Left ventricle myocardium inferior (tissue), 1 donor: ENCODE measurements at regions not wholly inside any gene's neighbourhood (a gene's known extent, or its start where the extent isn't known, plus 50 kb on each side); places are given as distances from the start of the nearest gene placed in this dataset.
"Not testable (repeated sequence)": the region's sequence is repeated elsewhere in the genome, so short reads cannot be mapped to it uniquely, and the experiment has no call there.

Source experiments
- DNase-seq: peaks from one replicate; pipeline ENCODE4 v3.0.0-alpha.2; 2020
- H3K27ac ChIP-seq: fragments of 200-600 bp; replicated peaks from 2 replicates; pipeline ENCODE4 v1.8.0; 2021
- H3K27me3 ChIP-seq: fragments of 200-600 bp; 2 replicates; pipeline ENCODE4 v1.8.0; 2021; ENCODE audit warnings: low read depth
- H3K36me3 ChIP-seq: fragments of 200-600 bp; 2 replicates; pipeline ENCODE4 v1.8.0; 2021
- H3K4me1 ChIP-seq: fragments of 200-600 bp; 2 replicates; pipeline ENCODE4 v1.8.0; 2021
- H3K4me3 ChIP-seq: fragments of 200-600 bp; 2 replicates; pipeline ENCODE4 v1.8.0; 2021; ENCODE audit warnings: mild to moderate bottlenecking, moderate library complexity
- H3K9me3 ChIP-seq: fragments of 200-600 bp; replicated peaks from 2 replicates; pipeline ENCODE4 v1.8.0; 2021
- intact Hi-C: fragments of 100-400 bp; cut with micrococcal nuclease; formaldehyde crosslinking; loops from one replicate; pipeline ENCODE4 v1.11.0; 2022
- TF ChIP-seq, protein P1 (sequence below): fragments of 200-600 bp; IDR thresholded peaks from 2 replicates; pipeline ENCODE4 v1.8.0; 2021; ENCODE audit warnings: antibody characterized with exemption, mild to moderate bottlenecking, borderline replicate concordance
- donor health status: DM: no; HTN: yes; CAD: no; lungs with severe emphysema.

DNA sequence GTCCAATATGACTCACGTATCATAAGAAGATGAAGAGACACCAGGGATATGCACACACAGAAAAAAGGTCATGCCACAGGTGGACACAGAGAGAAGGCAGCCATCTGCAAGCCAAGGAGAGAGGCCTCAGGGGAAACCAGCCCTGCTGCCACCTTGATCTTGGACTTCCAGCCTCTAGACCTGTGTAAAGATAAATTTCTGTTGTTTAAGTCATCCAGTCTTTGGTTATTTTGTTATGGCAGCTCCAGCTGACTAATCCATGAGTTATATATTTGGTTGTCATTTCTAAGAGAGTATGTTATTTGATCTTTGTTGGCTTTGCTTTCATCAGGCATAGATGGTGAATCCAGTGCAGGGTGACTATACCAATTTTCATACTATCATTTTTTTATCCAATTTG, 130.2 kb upstream of the DAP start:
- DNase-seq, result no peak
- intact Hi-C loops, result no loop called here
- H3K9me3 ChIP-seq, result peaks cover 12% of the 10 kb centered on the region
- no peaks in the 10 kb centered on the region for H3K36me3 ChIP-seq
- no peaks in the 10 kb centered on the region for H3K4me1 ChIP-seq
- peaks cover 3% of the 10 kb centered on the region for H3K27me3 ChIP-seq
- no peak overlapping the region for H3K4me3 ChIP-seq
- no peak overlapping the region for H3K27ac ChIP-seq
- TF ChIP-seq, protein P1, sequence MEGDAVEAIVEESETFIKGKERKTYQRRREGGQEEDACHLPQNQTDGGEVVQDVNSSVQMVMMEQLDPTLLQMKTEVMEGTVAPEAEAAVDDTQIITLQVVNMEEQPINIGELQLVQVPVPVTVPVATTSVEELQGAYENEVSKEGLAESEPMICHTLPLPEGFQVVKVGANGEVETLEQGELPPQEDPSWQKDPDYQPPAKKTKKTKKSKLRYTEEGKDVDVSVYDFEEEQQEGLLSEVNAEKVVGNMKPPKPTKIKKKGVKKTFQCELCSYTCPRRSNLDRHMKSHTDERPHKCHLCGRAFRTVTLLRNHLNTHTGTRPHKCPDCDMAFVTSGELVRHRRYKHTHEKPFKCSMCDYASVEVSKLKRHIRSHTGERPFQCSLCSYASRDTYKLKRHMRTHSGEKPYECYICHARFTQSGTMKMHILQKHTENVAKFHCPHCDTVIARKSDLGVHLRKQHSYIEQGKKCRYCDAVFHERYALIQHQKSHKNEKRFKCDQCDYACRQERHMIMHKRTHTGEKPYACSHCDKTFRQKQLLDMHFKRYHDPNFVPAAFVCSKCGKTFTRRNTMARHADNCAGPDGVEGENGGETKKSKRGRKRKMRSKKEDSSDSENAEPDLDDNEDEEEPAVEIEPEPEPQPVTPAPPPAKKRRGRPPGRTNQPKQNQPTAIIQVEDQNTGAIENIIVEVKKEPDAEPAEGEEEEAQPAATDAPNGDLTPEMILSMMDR, result no peak

DNA sequence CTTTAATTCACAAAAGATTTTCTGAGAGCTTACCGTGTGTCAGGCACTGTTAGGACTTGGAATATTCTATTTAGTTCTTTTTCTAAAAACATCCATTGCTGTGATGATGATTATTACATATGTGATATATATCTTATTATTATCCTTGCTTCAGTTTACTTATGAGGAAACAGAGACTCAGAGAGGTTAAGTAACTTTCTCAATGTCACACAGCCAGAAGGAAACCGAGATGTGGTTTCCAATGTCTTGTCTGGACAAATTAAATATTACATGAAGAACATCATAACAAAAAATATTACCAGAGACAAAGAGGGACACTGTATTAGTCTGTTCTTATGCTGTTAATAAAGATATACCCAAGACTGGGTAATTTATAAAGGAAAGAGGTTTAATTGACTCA, 125.5 kb upstream of the DAP start:
- intact Hi-C loops, result no loop called here
- H3K9me3 ChIP-seq, result peaks cover 11% of the 10 kb centered on the region
- H3K27me3 ChIP-seq, result peaks cover 6% of the 10 kb centered on the region
- no peak overlapping the region for H3K27ac ChIP-seq
- no peaks in the 10 kb centered on the region for H3K36me3 ChIP-seq
- H3K4me1 ChIP-seq, result no peaks in the 10 kb centered on the region
- TF ChIP-seq, protein P1, result no peak
- no peak overlapping the region for H3K4me3 ChIP-seq
- DNase-seq, result no peak

DNA sequence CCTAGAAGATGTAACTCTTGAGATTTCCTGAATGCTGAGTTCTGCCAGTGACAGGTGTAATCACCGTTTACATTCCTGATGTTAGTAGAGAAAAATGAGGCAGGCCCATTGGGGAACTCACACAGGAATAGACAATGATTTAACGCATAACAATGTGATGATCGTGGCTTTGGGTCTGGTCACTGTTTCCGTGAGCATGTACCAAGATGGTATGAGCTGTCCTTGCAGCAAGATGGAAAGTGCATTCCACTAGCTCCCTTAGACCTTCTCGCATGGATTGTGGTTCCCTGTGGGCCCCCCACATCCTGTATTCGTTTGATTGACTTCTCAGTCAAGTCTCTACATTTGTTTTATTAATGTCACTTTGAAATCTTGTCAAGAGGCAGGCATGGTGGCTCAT, 124.0 kb upstream of the DAP start:
- Histone ChIP-seq H3K4me1 (no peaks in the 10 kb centered on the region), H3K9me3 (no peaks in the 10 kb centered on the region), H3K27me3 (peaks cover 12% of the 10 kb centered on the region), H3K4me3 (no peak overlapping the region), H3K27ac (no peak overlapping the region), H3K36me3 (no peaks in the 10 kb centered on the region)
- DNase-seq, result no peak
- TF ChIP-seq, protein P1, result no peak
- intact Hi-C loops, result no loop called here

DNA sequence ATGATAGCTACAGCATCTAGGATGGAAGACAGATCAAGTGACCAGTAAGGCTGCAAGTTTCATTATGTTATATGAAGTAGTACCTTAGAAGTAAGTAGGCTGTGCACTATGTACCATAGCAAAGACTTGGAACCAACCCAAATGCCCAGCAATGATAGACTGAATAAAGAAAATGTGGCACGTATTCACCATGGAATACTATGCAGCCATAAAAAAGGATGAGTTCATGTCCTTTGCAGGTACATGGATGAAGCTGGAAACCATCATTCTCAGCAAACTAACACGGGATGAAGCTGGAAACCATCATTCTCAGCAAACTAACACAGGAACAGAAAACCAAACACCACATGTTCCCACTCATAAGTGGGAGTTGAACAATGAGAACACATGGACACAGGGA, 122.9 kb upstream of the DAP start:
- intact Hi-C loops, H3K4me1 ChIP-seq: not testable (repeated sequence)

DNA sequence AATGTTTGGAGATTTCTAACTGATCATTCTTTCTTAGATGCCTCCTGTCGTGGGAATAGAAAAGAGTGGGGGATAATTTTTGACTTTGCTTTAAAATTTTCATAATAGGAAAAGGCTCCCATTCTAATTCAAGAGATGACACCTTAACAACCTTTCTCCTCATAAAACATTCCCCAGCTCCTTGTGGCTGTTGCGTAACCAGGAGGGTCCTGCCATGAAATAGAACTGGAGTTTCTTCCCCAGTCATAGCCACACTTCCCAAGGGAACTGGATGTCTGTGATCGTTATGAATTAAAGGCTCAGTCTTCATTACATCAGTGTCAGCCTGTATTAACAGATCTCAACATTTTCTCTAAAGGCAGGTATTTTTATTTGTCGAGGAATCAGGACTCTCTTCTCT, 119.9 kb upstream of the DAP start:
- no peaks in the 10 kb centered on the region for H3K36me3 ChIP-seq
- no peak for DNase-seq
- intact Hi-C loops, result no loop called here
- no peak overlapping the region for H3K27ac ChIP-seq
- no peaks in the 10 kb centered on the region for H3K4me1 ChIP-seq
- peaks cover 22% of the 10 kb centered on the region for H3K27me3 ChIP-seq
- TF ChIP-seq, protein P1, result no peak
- H3K9me3 ChIP-seq, result no peaks in the 10 kb centered on the region
- no peak overlapping the region for H3K4me3 ChIP-seq

More for the DNA sequence above, 122.9 kb upstream of the DAP start:
- peaks cover 15% of the 10 kb centered on the region for H3K27me3 ChIP-seq
- H3K27ac ChIP-seq, DNase-seq, H3K36me3 ChIP-seq, H3K9me3 ChIP-seq, H3K4me3 ChIP-seq: not testable (repeated sequence)

DNA sequence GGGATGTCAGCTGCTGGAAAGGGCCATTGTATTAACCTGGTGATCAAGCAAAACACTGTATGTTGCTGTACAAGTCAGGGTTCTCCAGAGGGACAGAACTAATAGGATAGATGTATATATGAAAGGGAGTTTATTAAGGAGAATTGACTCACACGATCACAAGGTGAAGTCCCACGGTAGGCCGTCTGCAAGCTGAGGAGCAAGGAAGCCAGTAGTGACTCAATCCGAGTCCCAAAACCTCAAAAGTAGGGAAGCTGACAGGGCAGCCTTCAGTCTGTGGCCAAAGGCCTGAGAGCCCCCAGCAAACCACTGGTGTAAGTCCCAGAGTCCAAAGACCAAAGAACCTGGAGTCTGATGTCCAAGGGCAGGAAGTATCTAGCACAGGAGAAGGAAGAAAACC, 116.0 kb upstream of the DAP start:
- H3K9me3 ChIP-seq, H3K27ac ChIP-seq, DNase-seq, H3K4me1 ChIP-seq, H3K4me3 ChIP-seq, intact Hi-C loops, H3K36me3 ChIP-seq: not testable (repeated sequence)
- H3K27me3 ChIP-seq, result peaks cover 23% of the 10 kb centered on the region
